GM18502 (cell line): ENCODE measurements at regions not wholly inside any gene's neighbourhood (a gene's known extent, or its start where the extent isn't known, plus 50 kb on each side); places are given as distances from the start of the nearest gene placed in this dataset.

Experiments
- ATAC-seq: cut with Tn5 transposase; IDR thresholded peaks from one replicate; pipeline ENCODE4 v1.9.1; 2021; ENCODE audit warnings: mild to moderate bottlenecking; ENCODE audit not compliant: unreplicated experiment, poor library complexity

DNA sequence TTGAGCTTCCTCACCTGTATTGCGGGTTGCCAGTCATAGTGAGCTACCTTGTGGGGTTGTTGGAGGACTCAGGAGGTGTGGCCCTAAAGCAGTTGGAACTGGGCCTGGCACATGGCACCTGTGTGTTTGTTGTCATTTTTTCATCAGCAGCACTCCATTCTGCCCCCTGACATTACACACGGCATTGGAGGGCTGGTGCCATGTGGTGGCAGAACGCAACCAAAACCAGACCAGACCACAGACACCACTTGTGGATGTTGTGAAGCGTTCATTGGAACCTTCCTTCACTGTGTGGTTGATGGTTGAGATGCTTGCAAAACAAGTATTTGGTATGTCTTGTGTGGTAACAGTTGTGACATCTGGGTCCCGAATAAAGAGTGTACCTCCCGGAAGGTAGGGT is 113.2 kb upstream of the ERCC6L2 start:
- no peak for ATAC-seq

DNA sequence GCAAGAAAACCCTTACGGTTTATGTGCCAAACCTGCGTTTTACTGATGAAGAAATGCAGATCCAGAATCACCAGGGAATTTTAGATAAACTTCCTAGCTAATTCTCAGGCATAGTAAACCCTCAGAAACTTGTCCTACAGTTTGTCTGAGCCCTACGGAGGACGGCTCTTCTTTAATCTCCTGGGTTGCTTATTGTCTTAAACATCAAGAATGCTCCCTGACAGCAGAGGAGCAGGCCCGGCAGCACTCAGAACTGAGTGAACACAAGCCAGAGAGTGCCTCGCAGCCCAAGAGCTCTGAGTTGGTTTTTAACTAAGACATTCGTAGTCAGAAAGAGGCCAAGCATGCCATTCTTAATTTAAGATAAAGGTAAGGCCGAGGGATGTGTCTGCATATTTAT is 114.7 kb upstream of the ERCC6L2 start:
- no peak for ATAC-seq

DNA sequence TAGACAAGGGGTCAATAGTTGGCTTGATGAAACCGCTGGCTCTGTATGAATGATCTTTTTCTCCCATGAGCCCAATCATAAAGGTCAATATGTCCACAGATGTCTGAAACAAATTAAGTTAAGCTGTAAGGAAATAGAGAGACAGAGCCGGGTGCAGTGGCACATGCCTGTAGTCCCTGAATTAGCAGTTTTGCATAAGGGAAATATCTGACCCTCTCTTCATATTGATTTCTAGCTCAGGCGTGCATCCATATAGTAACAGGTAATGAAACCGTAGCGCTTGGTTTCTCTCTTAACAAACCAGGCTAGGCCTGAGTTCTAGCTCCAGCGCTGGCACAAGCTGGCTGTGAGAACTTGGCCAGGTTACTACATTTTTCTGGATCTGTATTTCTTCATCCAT is 118.1 kb upstream of the ERCC6L2 start:
- no peak for ATAC-seq

DNA sequence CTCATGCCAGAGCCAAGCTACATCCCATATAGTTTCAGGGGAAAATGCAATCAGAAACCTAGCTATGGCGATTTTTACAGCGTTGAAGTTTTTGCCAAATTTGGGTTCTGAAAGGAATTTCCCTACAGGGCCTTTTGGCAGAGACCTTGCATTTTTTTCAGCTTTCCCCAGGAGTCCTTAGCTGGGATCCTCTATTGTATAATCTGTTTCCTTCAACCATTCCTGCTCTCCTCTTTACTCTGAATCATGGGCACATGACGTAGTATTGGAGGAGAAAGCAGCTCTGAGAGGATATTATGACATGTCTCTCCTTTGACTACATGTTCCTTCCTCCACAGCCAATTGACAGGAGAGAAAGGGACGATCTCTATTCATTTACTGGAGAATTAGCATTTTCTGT is 118.5 kb upstream of the ERCC6L2 start:
- ATAC-seq, result no peak

DNA sequence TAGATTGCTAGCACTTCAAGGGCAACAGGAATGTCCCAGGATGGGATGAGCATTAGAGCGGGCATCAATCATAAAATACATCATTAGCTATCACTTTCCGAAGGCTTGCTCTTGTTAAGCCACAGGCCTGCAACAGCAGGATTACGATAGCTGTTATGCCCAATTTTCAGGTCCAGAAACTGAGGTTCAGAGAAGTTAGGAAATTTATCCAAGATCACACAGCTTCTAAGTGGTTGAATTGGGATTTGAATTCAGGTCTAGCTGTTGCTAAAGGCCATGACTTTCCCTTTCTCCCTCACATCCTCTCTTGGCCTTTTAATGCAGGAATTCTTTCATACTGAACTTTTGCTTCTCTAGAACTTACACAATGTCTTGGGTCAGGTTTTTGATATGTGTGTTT is 119.4 kb upstream of the ERCC6L2 start:
- no peak for ATAC-seq

DNA sequence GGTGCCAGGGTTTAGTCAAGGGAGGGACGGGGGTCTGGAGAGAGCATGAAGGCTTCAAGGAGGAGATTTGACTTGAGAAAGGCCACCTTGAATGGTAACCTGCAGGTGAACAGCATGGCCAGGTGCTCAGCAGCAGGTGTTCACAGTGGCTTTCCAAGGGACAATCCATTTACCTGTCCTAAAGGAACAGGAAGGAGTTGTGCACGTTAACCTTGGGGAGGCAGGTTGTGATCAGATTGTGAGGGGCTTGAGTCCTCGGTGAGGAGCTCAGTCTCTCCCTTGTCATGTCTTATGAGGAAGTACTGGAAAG is 120.1 kb upstream of the ERCC6L2 start:
- ATAC-seq, result no peak

DNA sequence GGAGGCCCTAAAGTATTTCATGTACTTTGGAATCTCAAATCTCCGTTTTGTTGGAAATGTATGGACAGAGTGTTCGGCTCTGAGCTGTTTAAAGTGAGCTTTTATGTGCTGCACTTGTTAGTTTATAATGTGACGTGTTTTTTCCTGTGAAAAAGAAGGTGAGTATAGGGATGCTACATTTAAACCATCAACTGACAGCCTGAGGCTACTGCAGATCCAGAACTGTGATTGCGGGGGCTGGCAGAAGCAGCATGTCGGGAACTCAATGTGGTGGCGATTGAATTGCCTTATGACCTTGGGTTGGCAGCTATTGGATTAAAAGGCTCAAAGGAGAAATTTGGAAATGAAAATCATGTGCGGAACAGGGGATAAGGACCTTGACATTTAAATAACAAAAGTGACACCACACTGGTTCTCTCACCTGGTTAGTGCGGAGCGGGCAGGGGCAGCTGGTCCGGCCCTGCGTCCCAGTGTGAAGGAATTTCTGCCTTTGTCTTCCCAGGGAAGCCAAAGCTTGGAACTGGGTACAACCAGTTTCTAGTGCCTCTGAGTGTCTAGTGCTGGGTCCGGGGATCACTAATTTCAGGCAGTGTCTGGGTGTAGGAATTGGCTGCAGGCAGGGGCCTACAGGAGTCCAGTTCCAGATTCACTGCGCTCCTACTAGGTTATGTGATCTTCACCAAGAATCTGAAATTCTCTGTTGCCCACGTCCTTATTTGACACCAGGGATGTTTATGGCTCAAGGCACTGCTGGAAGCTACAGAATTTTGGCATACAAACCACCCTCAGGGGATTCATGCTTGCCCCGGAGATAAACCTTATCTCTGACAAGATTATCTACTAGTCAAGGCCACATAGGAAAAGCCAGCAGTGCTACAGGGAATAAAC is 120.7 kb upstream of the ERCC6L2 start:
- ATAC-seq, result no peak

DNA sequence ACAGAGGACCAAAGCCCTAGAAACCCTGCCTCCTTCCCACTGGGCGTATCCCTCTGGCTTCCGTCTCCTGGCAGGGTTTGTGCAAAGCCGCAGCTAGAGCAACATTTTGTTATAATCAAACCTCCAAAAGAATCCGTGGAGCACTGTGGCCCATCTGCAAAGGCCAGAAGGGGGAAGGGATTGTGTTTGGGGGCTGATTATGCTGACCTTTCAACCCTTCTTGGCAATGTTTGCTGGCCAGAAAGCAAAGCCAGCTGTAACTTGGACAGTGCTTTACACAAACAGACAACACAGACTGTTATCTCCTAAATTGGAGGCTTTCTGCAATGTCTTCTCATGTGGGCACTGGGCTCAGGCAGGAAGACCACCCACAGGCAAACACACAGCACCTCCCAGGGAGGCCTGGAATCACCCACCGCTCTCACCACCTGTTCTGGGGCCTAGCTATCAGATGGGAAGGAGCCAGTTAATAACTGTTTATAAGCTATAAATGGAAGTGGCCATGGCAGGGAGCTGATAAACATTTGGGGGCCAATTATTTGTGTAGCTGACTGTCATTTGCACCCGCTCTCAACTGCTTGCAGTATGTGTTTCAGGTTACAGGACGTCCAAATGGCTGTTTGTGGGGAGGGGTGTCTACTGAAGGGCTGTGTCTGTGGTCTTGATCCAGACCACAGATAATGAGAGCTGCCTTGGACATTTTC is 121.6 kb upstream of the ERCC6L2 start:
- no peak for ATAC-seq

DNA sequence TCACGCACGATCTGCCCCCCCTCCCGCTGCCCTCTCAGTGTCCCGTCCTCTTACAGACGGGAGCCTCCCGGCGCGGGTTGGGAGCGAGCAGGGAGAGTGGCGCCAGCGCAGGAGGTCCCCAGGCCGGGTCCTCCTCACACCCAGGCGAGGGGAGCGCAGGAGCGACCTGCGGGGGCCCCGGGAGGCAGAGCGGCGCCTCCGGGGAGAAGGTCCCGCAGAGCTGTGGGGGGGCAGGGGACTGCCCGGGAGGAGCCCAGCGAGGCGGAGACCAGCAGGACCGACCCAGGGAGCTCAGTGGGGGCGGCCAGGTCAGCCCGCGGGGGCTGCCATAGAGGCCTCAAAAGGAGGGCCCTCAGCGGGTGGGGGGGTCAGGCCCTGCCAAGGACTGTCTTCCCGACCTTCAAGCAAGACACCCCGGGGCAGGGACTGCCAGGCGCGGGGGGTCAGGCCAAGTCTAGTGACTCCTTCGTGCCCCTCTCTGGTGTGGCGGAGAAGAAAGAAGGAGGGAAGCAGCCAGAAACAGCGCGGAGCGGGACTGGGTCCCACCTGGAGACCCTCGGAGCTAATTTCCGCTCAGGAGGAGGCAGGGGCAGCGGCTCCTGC is 123.3 kb upstream of the ERCC6L2 start:
- no peak for ATAC-seq

DNA sequence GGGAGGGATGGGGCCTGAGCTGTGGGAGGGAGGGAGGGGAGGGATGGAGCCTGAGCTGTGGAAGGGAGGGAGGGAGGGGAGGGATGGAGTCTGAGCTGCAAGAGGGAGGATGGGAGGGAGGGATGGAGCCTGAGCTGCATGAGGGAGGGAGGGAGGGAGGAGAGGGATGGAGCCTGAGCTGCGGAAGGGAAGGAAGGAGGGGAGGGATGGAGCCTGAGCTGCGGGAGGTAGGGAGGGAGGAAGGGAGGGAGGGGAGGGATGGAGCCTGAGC is 124.0 kb upstream of the ERCC6L2 start:
- ATAC-seq, result no peak

DNA sequence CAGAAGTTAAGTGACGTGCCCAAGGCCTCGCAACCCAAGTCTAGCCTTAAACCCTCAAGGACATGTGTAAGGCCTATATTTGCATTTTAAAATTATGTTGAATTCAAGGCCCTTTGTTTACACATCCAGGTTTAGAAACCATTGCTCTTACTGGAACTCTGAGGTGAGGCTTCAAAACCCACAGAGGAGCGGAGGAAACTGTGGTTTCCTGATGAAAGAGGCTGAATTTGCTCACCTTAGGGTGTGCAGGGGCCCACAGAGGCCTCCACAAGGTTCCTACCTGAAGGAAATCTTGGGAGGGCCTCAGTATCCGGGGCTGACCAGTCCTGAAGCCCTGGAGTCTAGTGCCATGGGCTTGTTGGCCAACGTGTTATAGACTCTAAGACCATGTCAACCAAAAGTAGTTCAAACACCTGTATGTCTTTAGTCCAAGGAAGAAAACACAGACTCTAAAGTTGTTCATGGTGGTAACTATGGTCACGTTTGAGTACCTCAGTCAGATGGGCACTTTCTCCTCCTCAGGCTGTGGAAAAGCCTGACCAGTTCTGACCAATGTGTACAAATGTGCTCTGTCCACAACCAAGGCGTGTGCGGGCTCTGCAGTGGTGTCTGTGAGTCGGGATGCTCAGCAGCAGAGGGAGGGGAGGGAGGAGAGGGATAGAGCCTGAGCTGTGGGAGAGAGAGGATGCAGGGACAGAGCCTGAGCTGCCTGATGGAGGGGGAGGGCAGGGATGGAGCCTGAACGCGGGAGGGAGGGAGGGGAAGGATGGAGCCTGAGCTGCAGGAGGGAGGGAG is 124.6 kb upstream of the ERCC6L2 start:
- ATAC-seq, result peak; percentile 95

DNA sequence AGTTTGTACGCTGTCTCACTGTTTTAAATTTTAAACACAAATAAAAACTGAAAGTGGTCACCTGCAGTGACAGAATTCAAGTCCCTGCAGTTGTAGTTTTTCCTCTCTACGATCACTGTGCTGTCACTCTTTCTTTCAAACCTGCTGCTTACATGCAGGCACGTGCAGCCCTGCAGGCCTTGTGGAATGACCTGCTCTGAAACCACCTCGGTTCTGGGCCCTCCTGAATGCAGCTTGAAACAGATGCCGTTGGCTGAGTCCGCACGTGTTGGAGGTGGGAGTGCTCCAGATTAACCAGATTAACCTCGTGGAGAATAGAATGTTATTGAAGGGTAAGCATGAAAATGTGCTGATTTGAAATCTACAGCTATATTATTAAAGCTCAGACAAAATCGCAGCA is 126.0 kb upstream of the ERCC6L2 start:
- no peak for ATAC-seq

DNA sequence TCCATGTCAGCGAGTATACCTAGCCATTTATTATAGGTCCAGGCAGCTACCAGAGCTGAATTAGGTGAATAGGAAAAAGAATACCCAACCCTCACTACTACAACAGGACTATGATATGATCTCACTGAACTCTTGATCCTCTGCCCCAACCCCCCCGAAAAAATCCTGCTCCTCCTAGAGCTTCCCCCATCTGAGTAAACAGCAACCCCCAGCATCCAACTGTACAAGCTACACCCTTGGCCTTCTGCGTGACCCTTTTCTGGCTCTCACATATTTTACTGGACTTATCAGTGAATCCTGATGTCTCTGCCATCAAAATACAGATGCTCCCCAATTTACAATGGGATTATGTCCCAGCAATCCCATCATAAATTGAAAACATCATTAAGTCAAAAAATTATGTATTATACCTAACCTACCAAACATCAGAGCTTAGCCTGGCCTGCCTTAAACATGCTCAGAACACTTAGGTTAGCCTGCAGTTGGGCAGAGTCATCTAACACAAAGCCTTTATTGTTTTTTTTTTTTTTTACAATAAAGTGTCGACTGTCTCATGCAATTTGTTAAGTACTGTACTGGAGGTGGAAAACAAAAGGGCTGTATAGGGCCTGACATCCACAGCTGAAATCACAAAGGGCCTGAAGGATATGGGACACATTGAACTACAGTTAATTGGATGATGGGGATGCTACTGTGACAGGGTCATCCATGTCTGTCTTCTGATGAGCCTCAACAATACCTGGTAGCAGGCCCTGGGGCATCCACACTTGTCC is 128.9 kb upstream of the ERCC6L2 start:
- no peak for ATAC-seq

DNA sequence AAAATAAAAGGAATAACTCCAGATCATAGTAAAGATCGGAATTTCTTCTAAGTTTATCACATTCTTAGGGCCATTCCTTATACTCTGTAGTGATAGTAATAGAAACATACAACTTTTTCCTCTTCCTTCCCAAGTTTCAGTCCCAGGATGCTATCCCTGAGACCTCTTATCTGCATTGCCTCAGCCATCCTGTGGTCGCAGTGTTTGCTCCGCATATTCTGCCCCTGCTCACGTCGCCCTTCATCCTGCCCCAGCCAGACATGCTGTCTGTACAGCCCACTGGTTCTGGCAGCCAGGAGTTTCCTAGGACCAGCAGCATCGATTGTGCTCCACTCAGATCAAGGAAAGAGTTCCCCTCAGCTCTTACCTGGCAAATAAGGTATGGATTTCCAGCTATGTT is 132.7 kb upstream of the ERCC6L2 start:
- ATAC-seq, result no peak

DNA sequence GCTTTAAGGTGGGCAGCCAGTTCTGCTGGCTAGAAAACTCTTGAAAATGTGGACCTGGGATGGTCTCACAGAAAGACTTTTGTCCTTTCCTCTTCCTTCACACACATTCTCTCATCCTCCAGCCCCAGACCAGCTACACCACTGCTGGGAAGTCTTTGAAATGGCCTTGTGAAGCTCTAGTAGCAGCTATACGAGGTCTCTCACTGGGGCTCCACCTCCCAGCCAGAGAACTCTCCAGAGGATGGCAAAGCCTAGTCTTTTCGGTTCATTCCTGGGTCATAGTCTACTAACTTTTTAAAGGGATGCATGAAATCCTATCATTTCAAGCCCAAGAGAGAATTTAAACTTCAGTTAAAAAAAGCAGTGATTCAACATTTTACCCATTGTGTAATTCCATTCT is 133.9 kb upstream of the ERCC6L2 start:
- no peak for ATAC-seq

DNA sequence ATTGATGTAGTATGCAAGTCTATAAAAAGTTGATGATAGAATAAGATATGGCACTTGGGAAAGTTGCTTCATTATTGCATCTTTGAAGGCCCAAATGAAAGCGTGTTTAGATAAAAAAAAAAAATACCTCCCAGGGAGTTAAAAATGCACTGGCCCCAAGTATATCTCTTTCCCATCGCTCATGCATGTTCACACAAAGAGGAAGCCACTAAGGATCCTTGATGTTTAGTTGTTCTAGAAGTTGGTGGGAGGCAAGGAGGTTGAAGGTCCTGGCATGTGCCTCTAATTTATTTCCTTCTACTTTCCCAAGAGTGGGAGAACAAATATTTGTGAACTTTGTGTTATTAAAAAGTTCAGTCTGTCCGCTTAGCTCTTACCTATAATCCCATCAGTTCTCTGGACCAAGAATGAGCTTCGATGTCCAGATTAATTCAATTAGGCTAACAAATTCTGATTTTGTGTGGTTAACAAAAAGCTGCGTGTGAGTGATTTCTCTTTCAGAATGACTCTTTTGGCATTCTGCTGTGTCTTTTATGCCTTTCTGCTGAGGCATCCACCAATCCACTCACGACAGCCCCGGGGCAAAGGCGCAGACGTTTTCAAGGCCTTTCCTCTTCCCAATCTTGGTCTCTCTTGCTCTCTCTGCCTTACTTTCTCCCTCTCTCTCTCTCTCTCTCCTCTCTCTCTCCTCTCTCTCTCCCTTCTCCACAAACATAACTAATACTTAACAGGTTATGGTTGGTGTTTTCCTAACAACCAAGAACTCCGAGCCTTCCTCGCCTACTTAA is 135.1 kb upstream of the ERCC6L2 start:
- ATAC-seq, result no peak

DNA sequence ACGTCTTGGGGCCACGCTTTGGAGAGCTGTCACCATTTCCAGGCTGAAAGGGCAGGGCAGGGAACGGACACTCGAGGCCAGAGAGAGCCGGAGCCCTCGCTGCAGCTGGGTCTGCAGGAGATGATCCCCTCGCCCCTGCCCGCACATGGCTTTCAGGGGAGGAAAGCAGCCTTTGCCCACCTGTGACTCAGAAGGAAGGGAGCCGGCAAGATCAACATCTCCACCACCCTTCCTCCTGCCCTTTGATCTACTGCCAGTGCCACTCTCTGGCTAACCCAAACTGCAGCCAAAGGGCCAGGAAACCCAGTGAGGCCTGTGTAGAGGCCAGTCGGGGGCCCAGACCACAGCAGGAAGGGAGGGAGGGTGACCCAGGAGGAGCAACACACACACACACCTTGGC is 137.1 kb upstream of the ERCC6L2 start:
- ATAC-seq, result no peak

DNA sequence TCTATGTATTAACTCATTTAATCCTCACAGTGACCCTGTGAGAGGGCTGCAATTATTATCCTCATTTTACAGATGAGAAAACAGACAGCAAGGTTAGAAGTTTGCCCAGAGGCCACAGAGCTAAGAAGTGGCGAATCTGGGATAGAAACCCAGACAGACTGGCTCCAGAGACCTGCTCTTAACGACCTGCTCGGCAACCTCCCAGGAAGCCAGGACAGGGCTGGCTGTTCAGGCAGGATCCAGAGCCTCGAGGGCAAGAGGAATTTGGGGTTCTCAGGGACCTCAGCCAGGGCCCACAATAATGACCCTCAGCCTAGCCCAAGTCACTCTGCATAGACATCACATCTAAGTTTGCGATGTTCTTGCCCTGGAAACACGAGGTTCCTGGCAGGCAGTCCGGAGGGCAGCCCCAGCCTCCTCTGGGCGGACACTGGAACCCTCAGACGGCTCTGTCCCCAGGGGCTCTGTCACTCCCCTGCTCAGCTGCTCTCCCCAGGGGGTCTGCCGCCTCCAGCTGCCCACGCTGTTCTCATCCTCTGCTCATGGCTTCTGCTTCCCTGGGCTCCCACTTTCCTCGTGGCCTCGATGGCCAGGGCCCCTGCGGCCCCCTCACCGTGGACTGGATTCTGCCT is 138.5 kb upstream of the ERCC6L2 start:
- no peak for ATAC-seq

DNA sequence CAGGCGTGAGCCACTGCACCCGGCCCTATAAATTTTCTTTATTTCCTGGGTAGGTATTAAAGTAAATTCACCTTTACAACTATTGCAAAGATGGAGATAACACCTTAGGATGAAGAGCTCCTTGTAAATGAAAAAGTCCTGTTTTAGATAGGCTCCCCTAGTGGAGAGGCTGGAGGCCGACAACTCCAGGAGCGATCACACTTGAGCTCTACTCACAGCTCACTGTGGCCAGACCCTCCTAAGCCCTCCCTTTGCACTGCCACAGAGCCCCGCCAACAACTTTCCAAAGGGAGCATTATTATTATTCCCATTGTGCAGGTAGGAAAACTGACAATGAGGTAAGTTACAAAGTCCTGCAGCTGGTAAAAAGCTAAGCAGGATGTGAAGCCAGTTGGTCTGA is 139.1 kb upstream of the ERCC6L2 start:
- no peak for ATAC-seq
